ENCODE measurements at regions not wholly inside any gene's neighbourhood (a gene's known extent, or its start where the extent isn't known, plus 50 kb on each side); places are given as distances from the start of the nearest gene placed in this dataset.

- no peaks in the 10 kb centered on the region for H3K36me3 Mint-ChIP-seq
- no peak overlapping the region for H3K4me3 Mint-ChIP-seq
- no peak overlapping the region for H3K27ac Mint-ChIP-seq
- H3K9me3 Mint-ChIP-seq (ENCODE audit: low read depth): no peaks in the 10 kb centered on the region
- no peaks in the 10 kb centered on the region for H3K4me1 Mint-ChIP-seq
- CTCF ChIA-PET: no interaction called here
- DNase-seq: no peak
- no peak for ATAC-seq
- H3K27me3 Mint-ChIP-seq: peaks cover 20% of the 10 kb centered on the region
Observed at GRCh38 chr10:93236393-93237040, 162.8 kb downstream of the CYP26A1 start.

GRCh38 chr10:93245147-93245546, 171.5 kb downstream of the CYP26A1 start:
- Mint-ChIP-seq H3K27ac (no peak overlapping the region), H3K9me3 (ENCODE audit: low read depth) (no peaks in the 10 kb centered on the region), H3K36me3 (no peaks in the 10 kb centered on the region), H3K4me3 (no peak overlapping the region), H3K27me3 (peaks cover 29% of the 10 kb centered on the region), H3K4me1 (no peaks in the 10 kb centered on the region)
- ATAC-seq (no peak), DNase-seq (no peak)
- CTCF ChIA-PET: no interaction called here

DNA sequence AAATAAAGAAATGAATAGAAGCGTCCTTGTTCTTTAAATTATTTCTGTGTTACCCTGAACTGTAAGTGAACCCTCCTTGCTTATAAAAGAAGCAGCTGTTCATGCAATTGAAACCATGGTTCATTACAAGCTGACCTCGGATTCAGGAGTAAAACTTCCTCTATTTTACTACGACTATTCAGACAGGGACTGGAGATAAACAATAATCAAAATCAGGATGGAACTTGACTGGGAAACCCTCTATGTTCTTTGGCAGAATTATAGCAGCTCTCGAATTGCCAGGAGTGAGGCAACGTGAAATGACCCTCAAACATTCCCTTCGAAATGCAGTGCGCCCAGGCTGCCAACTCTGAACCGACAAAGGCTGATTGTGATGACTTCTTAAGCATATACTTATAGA, 172.1 kb downstream of the CYP26A1 start:
- Mint-ChIP-seq H3K4me1 (no peaks in the 10 kb centered on the region), H3K27me3 (peaks cover 26% of the 10 kb centered on the region), H3K4me3 (no peak overlapping the region), H3K36me3 (no peaks in the 10 kb centered on the region), H3K27ac (no peak overlapping the region), H3K9me3 (ENCODE audit: low read depth) (no peaks in the 10 kb centered on the region)
- no peak for DNase-seq
- no peak for ATAC-seq
- CTCF ChIA-PET: no interaction called here

GRCh38 chr10:93248583-93249227, 175.0 kb downstream of the CYP26A1 start:
- CTCF ChIA-PET: no interaction called here
- Mint-ChIP-seq H3K9me3 (ENCODE audit: low read depth) (no peaks in the 10 kb centered on the region), H3K4me1 (no peaks in the 10 kb centered on the region), H3K36me3 (no peaks in the 10 kb centered on the region), H3K4me3 (no peak overlapping the region), H3K27me3 (peaks cover 18% of the 10 kb centered on the region), H3K27ac (no peak overlapping the region)
- no peak for ATAC-seq
- DNase-seq: no peak

DNA sequence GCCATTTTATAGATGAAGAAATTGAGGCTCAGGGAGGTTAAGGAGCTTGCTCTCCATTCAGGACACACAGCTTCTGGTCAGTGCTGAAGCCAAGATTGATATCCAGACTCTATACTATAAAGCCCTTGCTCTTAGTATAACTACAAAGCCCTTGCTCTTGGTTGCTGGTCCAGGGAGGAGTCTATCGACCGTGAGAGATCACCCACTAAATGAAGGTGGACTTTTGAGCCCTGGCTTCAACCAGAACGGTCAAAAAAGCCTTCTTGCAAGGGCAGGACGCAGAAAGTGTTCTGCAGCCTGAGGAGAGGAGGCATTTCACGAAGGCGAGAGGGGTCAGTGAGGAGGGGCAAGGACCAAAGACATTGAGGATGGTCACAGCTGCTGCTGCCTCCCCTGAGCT, 176.3 kb downstream of the CYP26A1 start:
- Mint-ChIP-seq H3K4me1 (no peaks in the 10 kb centered on the region), H3K27me3 (peaks cover 10% of the 10 kb centered on the region), H3K4me3 (no peak overlapping the region), H3K36me3 (no peaks in the 10 kb centered on the region), H3K27ac (no peak overlapping the region), H3K9me3 (ENCODE audit: low read depth) (no peaks in the 10 kb centered on the region)
- CTCF ChIA-PET: no interaction called here
- ATAC-seq (no peak), DNase-seq (no peak)

DNA sequence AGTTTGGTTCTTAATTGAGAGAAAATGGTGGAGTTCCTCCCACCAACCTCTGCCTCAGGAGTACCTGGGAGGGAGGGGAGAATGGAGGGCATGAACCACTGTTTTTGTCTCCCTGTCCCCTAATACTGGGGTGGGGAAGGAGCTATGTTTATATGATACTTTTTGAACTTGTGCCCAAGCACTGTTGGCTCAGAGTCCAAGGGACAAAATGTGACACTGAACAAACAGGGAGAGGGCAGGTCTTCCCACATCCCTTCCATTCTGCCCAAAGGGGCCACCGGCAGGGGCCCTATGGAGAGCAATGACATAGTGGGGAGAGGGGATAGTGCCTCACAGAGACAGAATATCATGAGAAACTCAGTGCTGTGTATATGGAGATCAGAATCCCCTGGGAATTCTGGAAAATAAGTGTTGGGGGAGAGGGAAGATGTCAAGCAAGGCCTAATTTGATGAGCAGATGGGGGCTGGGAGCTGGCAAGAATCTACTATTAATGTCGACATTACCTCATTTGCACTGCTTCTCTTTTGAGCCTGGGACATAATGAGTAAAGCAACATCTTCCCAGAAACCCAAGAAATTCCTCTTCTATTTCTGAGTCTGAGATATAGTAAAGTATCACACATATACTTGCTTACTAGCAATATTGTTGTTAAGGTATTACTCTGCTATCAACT, 180.6 kb downstream of the CYP26A1 start:
- Mint-ChIP-seq H3K36me3 (no peaks in the 10 kb centered on the region), H3K4me3 (no peak overlapping the region), H3K4me1 (no peaks in the 10 kb centered on the region), H3K27me3 (peaks cover 2% of the 10 kb centered on the region), H3K27ac (no peak overlapping the region), H3K9me3 (ENCODE audit: low read depth) (no peaks in the 10 kb centered on the region)
- DNase-seq (no peak), ATAC-seq (no peak)
- CTCF ChIA-PET: interaction anchor here (0.6 kb wide), 1 partner anchor 617 kb away, joined by 3 read pairs; no protein-coding TSS in a partner anchor

DNA sequence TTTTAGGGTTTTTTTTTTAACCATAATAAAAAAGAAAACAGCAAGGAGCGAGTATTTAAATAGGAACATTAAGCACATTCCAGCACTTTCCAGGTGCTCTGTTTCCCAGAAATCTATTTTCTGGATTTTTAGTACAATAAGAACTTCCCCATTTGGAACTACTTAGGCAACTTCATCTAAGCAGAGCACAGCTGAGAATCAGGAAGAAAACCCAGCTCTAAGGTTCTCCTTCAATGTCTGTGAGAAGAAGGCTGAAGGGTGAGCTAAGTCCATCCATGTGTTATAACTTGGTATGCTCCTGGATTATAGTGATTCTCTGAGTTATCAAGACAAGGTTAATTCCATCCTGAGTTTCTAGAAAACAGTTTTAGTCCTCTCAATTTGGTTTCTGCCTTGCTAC, 181.9 kb downstream of the CYP26A1 start:
- Mint-ChIP-seq H3K27me3 (peaks cover 2% of the 10 kb centered on the region), H3K9me3 (ENCODE audit: low read depth) (no peaks in the 10 kb centered on the region), H3K36me3 (no peaks in the 10 kb centered on the region), H3K4me3 (no peak overlapping the region), H3K4me1 (no peaks in the 10 kb centered on the region), H3K27ac (no peak overlapping the region)
- ATAC-seq (no peak), DNase-seq (no peak)
- CTCF ChIA-PET: no interaction called here

Measured in activated CD8-positive, alpha-beta memory T cell treated with anti-CD3 and anti-CD28 coated beads, Interleukin-2, amount 10 ng/mL, durations not matched to agents 7 days and 5 days (primary cell).